Hematopoietic multipotent progenitor cell treated with erythropoietin and hydrocortisone succinate and interleukin-3 and kit ligand, for 4 days (in vitro differentiated cells): ENCODE measurements at regions not wholly inside any gene's neighbourhood (a gene's known extent, or its start where the extent isn't known, plus 50 kb on each side); places are given as distances from the start of the nearest gene placed in this dataset.

Source experiments
- DNase-seq: peaks from one replicate; pipeline ENCODE4 v3.0.0-alpha.2; 2015

DNA sequence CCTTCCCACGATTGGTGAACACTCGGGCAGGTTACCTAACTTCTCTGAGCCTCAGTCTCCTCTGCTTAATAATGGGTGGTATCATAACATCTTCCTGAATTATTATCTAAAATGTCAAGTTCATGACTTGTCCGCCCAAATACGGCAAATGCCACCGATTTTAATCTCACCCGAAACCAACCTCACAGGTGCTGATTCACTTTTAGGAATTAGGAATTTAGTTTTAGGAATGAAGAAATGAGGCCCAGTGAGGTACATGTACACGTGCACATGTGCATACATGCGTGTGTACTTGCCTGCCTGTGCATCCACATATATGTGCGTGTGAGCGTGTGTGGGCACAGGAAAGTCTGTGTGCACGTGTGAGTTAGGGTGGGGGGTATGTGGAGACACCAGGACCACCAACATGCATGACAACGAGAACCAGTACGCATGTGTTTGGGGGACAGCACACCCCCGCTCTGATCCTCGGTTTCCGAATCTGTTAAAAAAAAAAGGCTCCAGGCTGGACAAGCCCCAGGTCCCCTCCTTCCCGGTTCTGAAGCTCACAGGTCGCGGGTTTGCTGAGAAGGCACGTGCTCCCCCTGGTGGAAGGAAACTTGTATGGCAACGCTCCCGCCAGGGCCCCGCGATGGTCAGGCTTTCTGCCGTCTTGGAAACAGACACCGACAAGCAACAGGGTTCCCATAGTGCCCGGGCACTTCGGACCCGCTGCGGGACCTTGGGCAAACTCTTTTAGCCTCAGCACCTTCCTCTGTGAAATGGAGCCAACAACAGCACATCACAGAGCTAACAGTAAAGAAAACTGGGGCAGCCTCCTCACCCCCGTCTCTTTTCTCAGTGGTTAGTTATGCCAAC, 219.2 kb downstream of the RBFOX3 start:
- peak; percentile 80 for DNase-seq

DNA sequence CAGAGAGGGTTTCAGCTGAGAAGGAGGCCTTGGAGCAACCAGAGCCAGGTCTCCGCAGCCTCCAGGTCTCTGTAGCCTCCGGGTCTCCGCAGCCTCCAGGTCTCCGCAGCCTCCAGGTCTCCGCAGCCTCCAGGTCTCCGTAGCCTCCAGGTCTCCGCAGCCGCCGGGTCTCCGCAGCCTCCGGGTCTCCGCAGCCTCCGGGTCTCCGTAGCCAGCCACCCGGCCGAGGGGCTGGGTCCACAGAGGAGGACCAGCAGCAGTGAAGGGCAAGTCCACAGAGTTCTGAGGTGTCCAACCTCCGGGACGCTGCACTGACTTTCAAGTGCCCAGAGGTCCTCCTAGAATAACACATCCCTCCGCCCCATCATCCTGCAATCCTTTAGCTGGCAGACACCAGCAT, 221.0 kb downstream of the RBFOX3 start:
- DNase-seq, result no peak

DNA sequence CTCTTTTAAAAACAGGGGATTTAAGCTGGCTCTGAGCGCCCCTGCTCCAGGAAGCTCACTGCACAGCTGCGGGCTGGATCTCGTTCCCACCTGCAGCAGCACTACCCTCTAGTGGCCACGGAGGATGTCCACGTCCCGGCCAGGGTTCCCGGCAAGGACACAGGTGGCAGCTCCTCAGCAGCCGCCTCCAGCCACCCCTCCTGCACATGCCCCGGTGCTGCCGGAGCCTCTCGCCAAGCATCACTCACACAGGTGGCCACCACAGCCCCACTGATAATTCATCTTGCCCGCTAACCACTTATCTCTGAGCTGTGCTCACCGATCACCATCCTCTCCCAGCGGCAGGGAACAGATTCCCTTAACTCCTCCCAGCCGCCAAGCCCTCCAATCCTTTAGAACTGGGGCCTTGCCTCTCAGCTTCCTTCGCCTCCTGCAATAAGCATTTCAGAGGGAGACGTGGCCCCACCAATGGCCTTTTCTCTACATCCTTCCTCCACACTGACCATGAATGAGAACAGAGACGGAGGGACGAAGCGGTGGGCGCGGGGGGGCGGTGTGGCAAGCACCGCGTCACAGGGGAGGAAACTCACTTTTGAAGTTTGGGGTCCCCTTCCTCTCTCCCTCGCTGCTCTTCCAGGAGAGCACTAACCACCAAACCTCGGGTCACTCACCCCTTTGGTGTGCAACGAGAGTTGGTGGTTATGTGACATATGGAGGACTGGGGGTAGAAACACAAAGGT, 222.1 kb downstream of the RBFOX3 start:
- DNase-seq, result peak; percentile 64

DNA sequence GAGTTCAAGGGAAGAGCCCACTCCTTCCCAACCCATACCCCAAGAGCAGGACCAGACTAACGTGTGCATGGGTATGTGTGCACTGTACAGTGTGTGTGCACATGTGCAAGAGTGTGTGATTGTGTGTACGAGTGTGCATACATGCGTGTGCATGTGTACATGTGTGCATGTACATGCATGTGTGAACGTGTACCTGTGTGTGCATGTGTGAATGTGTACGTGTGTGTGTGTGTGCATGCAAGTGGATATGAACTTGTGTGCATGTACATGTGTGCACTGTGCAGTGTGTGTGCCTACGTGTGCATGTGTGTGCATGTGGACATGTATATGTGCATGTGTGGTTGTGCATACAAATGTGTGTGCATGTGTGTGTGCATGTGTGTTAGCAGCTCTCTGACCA, 223.1 kb downstream of the RBFOX3 start:
- DNase-seq, result no peak

DNA sequence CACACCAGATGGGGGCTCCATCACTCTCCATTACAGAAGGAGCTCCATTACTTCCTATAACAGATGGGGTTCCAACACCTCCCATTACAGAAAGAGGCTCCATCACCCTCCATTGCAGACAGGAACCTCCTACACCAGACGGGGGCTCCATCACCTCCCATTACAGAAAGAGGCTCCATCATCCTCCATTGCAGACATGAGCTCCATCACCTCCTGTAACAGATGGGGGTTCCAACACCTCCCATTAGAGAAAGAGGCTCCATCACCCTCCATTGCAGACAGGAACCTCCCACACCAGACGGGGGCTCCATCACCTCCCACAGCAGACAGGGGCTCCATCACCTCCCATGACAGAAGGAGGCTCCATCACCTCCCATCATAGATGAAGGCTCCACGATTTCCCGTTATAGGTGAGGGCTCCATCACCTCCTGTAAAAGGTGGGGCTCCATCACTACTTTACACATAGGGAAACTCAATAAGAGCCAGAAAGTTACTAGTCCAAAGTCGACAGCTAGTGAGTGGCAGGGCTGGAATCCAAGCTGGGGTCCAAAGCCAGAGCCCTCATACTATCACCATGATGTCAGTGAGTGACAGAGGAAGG, 224.8 kb downstream of the RBFOX3 start:
- DNase-seq, result no peak

DNA sequence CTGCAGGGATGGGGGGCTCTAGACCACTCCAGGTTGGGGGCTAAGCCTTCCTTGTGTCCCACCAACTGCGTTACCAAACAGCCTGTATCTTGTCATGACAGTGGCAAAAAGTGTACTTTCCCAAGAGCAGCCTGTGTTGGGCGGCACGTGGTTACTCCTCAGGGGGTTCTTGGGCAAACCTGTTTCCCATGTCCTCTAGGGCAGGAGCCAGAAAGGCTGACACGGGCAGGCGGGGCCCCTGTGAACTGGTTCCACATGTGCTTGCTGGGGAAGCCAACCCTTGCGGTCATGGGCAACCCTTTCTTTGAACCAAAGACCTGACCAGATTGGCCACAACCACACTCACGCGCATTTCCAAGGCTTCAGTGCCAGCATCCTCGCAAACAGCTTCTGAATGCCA, 228.5 kb downstream of the RBFOX3 start:
- no peak for DNase-seq

DNA sequence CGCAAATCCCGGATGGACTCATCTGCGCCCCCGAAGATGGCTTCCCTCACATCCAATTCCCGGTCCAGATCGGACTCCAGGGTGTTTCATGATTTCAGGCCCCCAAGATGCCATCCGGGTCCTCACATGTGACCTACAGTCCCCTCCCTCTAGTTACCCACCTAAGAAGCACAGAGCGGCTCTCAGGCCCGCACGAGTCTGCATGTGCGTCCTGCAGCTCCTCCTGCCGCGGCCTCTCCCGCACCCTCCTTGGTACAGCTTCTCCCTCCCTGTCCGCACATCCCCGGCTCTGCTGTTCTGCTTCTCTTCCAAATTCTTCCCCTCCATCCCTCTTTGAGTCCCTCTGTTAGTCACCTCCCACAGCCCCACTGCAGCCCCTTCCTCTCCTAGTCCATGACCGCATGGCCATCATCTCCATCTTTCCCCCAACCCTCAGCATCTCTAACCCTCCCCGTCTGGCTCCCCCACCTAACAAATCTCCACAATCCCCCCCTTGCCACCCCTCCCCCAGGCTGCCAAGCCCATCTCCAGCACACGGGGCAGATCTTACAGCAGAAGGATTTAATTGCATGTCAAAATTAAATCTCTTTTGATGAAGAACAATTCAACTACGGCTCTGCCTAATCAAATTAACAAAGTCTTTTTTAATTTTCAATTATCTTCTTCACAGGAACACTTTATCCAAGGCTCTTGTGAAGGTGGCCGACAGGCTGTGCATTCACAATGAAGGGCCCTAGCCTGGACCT, 231.0 kb downstream of the RBFOX3 start:
- no peak for DNase-seq

DNA sequence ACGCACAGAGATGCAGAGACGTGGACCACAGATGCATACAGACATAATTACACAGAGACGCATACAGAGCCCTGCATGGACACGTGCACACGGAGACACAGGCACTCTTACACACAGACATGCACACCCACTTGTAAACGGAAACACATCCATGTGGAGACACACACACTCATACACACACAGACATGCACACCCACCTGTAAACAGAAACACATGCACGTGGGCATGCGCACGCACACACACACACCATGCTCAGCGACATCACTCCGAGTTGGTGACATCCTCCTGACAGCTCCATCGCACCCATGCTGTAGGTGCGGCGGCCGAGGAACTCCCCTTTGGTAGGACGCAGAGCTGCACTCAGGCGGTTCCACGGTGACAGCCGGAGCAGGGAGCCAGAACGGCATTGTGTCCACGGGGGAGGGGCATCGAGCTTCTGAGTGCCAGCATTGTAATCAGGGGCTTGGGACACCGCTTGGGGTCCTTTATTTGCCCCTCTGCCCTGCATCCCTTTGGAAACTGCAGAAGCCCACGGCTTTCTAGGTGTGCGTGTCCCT, 233.5 kb downstream of the RBFOX3 start:
- DNase-seq, result no peak

DNA sequence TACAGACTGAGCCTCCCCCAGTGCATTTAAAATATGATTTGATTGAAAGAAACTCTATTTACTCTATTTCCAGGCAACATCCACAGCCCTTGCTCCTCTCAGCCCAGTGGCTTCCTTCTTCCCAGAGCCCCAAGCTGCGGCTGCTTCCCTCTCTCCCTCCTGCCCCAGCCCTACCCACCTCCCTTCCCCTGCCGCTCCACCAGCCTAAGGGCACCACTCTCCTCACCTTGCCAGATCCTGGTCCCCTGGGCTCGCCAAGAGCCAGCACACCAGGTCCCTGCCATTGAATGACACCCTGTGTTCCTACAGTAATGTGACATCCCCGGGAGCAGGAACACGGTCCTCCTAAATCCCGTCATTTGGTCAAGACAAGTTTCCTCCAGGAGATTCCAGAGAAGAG, 236.0 kb downstream of the RBFOX3 start:
- DNase-seq, result no peak

DNA sequence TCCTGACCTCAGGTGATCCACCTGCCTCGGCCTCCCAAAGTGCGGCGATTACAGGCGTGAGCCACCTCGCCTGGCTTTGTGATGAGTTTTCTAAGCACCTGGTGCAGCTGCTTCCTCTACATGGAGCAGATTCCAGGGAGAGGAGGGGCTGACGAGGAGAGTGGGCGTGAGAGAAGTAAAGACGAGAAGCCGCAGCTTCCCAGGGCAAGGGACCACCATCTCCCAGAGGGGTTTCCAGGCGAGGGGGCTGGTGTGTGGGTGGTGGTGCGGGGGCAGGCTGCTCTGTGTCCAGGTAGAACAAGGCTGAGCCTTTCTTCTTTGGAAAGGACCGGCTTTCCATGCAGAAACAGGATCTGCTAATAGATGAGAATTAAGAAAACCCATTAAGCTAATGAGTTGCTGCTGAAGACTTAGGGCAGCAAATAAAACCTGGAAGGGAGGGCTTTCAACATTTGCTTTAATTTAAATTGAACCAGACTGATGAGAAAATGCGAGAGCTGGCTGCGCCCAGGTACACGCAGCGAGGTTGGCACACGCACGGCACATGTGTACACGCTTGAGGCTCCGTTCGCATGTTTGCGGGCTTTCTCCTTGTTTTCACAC, 236.7 kb downstream of the RBFOX3 start:
- no peak for DNase-seq

DNA sequence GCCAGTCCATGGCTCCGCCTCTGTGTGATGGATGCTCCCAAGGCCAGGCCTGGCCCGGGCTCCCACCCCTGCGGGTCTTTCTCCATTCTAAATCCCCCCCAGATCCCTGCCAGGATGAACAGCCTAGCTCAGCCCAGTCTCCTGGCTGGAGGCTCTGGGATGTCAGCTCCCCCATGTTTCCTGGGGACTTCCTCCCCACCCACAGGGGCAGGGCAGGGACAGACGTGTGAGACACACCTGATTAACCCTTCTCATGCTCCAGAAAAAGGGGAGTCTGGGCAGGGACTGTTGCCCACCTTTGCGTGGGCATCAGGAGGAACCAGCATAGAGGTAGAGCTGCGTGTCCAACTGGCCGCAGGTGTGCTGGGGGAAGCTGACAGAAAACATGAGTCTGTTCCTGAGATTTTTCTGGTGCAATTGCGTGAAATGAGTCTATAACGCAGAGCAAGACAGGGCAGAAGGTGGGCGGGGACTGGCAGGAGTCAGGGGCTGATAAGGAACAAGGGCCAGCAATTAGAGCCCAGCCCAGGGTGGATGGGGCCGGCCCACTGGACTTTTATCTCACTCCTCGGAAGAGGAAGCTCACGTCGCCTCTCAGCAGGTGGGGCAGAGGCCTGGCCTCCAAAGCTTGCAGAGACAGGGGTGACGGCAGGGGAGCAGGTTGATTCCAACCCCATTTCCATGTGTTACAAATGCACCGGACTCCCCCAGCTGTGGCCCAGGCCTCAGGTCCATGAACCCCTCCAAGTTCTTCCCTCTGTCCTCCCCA, 238.2 kb downstream of the RBFOX3 start:
- DNase-seq, result peak; percentile 10

DNA sequence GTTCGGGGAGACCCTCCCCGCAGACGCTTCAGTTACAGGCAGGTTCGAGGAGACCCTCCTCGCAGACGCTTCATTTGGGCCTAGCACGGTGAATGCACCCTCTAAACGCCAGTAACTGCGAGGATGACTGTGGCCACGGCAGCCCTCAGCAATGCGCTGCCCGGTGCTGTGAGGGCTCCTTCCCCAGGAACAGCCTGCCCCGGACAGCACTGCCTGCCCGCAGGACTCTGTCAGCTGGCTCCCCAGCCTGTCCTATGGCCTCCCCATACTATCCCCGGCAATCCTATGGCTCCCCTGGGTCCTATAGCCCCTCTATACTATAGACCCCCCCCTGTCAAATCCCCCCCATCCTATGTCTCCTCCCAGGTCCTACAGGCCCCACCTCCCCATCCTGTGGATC, 238.9 kb downstream of the RBFOX3 start:
- DNase-seq, result no peak

DNA sequence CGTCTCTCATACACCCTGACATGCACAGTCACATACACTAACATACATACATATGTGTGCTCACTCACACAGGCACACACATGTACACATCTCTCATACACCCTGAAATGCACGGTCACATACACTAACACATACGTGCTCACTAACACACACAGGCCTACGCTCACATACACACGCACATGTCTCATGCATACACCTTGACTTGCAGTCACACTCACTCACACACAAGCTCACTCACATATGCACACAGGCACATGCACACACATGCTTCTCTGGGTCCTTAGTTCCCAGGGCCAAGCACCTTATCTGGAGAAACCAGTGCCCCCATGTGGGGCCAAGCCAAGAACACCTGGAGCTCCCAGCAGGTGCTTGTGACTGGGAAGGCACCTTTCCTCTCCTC, 240.3 kb downstream of the RBFOX3 start:
- no peak for DNase-seq

DNA sequence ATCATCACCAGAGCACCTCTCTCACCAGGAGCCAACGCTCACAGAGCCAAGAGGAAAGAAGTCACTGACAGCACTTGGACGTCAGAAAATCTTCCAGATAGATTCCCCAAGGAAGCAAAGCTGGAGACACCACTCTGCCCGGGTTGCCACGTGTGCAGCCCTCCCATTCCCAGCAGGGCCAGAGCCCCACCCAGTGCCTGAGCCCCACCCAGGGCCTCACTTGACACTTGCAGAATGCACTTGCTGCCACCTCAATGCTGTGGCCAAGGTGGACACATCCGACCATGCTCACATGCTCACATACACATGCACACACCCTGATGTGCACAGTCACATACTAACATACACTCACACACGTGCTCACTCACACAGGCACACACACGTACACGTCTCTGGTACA, 240.7 kb downstream of the RBFOX3 start:
- DNase-seq, result no peak

DNA sequence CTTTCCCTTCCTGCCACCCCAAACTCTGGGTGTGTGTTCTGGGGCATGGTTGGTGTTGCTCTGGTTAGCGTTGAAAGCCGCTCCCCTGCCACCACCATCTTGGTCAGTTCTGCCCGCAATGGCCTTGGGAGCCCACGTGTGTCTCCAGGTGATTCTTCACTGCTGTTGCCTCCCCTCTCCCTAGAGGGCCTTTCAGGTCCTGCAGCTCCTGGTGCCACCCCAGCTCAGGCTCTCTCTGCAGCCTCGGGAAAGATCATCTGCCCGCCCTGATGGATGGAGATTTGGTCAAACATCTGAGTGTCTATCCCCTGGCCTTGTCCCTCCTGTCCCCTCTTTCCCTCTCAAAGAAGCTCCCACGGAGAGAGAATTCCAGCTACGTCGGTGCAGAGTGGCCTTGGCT, 241.3 kb downstream of the RBFOX3 start:
- DNase-seq, result no peak

DNA sequence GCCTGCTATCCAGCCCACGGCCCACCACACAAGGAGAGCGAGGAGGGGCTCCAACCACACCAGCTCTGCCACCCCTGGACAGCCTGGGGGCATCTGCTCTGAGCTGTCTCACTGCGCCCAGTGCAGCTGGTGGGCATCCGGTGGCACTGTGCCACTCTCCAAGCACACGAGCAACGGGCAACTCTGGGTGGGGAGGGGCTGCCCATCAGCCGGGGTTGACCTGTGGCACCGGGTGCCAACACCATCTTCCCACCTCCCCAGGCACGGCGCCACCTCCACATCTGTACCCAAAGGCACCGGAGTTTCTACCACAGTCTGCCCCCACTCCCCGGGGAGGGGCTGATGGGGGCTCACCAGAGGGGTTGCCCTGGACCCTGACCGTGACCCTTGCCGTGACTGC, 241.8 kb downstream of the RBFOX3 start:
- no peak for DNase-seq

DNA sequence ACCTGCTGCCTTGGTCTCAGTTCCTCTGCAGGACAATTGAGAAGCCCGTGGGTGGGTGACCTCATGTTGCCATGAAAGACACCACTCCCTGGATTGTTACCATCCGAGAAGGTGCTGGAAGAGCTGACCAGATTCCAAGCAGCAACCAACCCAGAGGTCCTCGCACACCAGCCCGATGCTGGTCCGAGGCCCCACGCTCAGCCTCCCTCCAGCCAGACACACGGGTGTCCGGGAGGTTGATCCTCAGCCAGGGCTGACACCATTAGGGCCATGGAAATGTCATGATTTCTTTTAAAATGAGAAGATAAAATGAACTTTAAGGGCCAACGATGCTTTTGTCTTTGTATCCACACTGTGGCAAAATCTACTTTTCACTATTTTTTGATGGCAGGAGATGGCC, 242.3 kb downstream of the RBFOX3 start:
- DNase-seq, result no peak

DNA sequence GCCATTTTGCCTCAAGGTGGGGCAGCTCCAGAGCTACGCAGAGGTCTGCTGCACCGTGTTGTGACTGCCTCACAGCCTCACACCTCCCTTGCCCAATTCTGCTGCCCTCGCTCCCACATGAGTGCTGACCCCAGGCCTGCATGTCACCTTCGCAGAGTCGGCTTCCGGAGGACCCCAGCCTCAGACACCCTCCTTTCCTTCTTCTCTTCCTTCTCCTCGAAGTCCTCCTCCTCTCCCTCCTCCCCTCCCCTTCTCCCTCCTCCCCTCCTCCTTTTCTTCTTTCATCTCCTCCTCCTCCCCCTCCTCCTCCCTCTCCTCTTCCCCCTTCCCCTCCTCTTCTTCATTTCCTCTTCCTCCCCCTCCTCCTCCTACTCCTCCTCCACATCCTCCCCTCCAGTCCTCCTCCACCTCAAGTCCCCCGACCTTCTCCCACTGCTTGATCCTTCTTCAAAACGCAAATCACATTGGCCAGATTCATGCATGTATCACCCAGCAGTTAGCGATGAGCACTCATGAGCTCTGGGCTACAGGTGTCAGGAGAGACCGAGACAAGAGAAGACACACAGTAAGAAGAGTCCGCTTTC, 243.8 kb downstream of the RBFOX3 start:
- DNase-seq, result no peak

DNA sequence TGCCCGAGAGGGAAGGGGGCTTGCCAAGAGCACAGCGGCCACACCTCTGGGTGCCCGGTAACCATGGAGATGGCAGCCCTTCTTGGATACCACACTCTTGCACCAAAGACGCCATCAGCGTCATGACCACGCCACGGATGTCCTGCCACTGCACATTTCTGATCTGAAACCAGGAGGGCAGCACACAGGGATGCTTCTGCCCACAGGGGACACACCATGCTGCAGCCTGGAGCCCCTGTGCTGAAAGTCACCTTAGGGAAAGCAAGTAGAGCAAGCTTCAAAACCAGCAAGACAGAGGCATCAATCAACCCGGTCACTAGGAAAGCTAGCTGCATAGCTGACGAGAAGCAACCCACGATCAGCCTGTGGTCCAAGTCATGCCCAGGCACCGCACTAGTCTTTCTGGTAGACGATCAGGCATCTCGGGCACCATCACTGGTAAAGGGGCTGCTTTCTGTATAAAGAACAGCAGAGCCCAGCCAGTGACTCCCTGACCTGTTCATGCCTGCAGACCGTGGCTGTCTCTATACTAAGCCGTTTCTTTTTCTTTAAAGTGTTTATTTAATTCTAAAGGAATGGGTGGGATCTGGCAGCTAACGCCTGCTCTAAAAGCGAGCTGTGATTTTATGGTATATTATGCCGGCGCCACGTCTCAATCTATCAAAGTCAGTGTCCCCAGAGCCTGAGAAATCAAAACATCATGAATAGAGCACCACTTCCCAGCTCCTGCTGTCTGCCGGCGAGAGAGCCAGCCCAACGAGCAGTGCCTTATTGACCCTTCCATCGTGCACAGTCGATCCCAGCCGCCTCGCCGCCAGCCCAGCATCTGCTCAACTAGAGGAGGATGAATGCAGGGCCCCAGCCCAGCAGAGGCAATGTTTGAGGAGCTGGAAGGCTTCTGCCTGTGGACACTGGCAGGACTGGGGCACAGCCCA, 244.7 kb downstream of the RBFOX3 start:
- DNase-seq, result no peak

DNA sequence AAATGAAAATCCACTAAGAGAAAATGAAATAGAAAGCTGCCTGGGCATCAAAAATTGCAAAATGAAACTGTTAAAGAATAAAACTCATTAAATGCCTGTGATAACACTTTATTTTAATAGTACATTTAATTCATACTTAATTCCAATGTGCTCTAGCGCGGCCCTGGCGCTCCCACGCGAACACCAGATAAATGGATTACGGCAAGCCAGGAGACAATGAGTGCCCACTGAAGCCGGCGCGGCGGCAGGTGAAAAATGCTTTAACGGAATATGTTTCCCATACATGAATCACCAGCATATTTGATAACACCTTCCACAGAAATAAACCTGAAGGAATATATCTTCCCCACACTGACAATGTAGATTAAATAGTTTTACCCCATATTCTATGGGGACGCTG, 245.5 kb downstream of the RBFOX3 start:
- no peak for DNase-seq
